HG02798 (cell line): ENCODE measurements at regions not wholly inside any gene's neighbourhood (a gene's known extent, or its start where the extent isn't known, plus 50 kb on each side); places are given as distances from the start of the nearest gene placed in this dataset.
"Not testable (repeated sequence)": the region's sequence is repeated elsewhere in the genome, so short reads cannot be mapped to it uniquely, and the experiment has no call there.

Experiments used
- ATAC-seq: cut with Tn5 transposase; IDR thresholded peaks from one replicate; pipeline ENCODE4 v1.9.1; 2021; ENCODE audit warnings: mild to moderate bottlenecking; ENCODE audit not compliant: unreplicated experiment, poor library complexity

DNA sequence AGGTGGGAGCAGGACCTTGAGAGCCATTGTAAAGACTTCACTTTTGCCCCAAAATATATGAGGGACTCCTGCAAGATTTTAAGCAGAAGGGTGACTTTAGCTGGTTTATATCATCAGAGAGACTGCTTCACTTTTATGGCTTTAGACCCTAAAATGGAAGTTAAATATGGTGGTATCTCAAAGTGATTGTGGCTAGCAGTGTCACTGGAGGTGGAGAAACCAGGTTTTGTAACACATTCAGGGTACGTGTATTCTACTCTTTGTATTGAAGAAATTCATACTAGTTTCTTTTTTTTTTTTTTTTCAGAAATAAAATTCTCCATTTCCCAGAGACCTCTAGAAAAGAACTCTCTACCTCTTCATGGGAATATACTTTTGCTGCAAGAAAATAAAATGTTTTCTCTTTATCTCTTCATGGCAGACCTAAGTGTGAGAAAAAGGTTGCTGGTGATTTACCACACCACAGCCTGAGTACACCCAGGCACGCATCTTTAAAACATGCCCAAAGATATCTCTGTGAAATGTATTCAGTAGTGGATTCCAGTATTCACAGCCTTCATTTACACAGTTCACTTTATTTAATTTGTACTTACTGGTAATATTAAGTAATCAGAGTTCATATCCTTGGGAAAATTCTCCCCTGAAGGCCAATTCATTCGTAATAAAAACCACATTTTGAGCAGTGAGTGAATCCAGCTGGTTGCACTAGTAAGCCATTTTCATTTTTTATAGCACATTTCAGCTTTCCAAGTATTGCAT lies 74.3 kb upstream of the GUCY1A1 start:
- no peak for ATAC-seq

DNA sequence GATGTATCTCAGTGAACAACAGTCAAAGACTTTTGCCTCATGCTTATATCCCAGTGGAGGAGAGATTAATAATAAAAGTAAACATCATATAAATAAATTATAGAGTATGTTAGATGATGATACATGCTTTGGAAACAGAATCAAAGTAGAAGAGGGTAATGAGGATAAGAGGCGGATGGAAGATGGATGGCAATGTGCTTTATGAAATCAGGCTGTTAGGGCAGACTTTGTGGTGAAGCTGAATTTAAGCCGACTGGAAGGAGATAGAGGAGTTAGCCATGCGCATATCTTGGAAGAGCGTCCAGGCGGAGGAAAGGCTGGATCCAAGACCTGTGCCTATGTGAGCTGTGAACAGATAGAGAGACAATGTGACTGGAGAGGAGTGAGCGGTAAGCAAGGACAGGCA lies 74.9 kb upstream of the GUCY1A1 start:
- ATAC-seq: no peak

DNA sequence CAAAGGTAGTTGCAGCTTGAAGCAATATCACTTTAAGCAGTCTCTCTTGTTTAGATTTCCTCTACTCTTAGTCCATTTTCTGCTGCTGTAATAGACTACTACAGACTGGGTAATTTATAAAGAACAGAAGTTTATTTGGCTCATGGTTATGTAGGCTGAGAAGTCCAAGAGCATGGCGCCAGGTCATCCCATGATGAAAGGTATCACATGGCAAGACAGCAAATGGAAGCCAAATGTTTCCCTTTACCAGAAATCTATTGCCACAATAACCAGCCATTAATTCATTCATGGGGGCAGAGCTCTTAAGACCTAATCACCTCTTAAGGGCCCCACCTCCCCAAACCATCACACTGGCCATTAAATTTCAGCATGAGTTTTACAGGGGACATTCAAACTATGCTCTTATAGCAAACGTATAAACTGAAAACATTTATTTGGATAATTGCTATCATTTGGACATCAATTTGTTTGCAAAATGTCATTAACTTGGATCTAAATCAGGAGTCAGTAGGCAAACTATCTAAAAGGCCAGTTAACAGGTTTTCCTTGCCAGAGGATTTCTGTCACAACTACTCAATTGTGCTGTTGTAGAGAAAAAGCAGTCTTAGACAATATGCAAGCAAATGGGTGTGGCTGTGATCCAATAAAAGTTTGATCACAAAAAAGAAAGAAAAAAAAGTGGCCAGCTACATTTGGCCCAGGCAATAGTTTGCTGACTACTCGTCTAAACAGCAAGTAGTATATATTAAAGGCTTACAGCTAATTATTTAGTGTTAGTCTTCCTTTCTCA lies 75.7 kb upstream of the GUCY1A1 start:
- ATAC-seq: no peak

DNA sequence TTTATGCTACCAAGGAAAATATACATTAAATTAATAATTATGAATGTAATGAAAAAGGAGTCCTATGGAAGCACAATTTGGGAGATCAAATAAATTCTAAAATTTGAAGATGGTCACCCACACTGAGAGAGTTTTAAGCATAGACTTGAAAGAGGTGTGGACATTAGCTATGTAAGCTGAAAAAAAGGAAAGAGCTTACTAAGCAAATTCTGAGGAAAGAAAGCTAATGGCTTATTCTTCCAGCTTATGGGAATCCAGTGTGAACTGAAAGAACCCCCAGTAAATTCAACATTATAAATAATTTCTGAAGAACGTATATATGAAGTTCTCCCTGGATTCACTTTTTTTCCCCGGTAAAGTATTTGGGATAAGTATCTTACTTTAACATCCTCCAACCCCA lies 78.2 kb upstream of the GUCY1A1 start:
- no peak for ATAC-seq

DNA sequence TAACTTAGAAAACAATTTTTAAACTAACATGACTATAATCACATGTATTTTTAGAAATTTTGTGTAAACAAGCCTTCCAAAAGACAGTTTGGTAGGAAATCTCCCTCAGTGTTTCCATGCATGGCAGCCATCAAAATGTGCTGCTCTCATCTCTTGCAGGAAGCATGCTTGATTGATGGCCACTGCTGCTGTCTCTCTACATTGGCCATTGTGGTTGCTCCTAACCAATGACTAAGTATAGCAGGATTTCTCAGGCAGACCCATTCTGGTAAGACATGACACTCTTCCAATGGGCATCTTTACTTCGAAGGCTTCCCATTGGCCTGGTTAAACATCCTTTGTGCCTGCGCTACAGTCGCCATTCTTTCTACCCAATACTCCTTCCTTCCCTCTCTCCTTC lies 78.9 kb upstream of the GUCY1A1 start:
- ATAC-seq: no peak

DNA sequence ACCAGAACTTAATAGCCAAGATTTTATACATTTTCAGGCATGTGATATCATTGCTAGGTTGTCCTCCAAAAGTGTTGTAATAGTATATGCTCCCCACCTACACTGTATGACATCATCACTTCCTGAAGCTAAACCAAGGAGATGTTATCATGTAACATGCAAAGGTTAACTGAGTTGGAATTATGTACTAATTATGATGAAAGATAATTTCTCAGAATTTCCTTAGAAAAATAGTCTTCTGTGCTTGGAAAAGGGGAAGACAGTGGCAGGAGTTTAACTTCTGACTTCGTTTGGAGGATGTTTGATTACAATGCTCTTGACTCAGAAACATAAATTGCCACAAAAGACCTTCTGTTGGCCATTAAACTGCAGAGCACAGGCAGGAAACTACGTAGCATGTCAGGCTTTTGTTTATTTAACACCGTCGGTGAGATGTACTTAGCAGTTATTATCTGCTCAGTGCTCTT lies 83.6 kb upstream of the GUCY1A1 start:
- no peak for ATAC-seq

DNA sequence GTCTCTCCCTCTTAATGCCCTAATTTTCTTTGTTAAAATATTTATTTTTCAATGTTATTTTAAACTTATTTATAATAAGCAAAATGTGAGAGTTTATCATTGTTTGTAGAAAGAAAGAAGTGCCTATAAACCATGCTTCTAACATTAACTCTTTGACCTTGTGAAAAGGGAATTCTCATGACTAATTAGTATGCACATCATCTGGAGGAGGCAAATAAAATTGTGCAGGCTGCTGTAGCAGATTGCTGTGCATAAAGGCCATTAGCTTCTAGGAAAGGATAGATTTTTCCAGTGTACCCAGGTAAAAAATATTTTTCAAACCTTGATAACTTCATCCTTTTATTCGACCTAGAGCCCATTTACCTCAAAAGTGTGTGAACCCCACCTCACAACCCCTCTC lies 84.6 kb upstream of the GUCY1A1 start:
- no peak for ATAC-seq

DNA sequence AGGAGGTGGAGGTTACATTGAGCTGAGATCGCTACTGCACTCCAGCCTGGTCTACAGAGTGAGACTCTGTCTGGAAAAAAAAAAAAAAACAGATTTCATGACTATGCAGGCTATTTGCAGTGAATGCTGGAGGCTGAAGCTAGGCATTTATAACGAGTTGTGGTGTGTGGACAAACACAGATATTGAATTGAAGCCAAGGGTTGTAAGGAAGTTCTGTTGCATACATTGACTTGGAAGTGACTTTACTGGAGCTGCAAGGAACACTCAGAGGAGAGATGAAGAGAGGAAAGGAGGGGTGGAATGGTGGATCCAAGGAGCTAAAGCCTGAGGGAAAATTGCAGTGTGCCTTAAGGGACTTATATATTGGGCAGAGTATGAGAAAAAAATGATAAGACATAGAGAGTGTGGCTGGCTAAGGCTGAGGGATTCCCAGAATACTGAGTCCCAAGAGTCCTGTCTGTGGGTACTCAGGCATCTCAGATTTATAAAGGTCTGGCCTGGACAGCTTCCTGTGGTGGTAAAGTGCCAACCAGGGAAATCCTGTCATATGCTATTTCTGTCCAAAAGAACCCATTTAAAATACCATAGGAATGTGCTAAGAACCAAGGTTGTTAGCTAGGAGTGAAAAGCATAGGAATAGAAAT lies 87.8 kb upstream of the GUCY1A1 start:
- no peak for ATAC-seq

DNA sequence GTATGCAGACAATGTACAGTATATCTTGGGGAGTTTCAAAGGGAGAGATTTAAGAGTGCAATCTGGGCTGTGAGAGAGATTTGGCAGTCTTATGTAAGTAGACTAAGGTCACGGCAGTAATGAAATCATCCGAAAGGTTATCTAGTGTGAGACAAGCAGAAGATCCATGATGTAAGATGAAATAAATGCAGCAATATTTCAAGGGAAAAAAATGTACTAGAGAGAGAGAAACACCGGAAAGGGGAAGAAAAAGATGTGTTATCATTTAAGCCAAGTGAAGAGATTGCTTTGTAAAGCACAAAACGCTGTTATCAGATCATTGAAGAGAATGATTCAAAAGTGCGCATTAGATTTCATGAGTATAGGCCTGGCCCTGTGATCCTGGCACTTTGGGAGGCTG lies 88.4 kb upstream of the GUCY1A1 start:
- ATAC-seq: no peak

DNA sequence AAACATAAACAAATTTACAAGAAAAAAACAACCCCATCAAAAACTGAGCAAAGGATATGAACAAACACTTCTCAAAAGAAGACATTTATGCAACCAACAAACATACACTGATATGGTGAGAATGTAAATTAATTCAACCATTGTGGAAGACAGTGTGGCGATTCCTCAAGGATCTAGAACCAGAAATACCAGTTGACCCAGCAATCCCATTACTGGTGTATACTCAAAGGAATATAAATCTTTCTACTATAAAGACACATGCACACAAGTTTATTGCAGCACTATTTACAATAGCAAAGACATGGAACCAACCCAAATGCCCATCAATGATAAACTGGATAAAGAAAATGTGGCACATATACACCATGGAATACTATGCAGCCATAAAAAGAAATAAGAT lies 92.3 kb upstream of the GUCY1A1 start:
- not testable (repeated sequence) for ATAC-seq

DNA sequence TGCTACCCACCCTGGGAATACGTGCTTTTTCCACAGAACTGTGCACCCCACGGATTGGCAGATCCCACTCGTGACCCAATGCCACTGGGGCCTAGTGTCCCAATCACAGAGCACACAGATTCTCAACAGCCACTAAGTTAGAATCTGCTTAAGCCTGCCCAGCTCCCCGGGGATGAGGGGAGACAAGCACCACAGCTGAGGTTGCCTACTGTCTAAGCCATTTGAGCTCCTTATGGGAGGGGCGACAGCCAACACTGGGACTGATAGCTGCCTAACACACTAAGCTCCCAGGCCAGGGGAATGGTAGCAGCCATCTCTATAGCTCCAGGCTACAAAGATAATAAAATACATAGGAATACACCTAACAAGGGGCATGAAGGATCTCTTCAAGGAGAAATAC lies 93.5 kb upstream of the GUCY1A1 start:
- ATAC-seq: no peak

DNA sequence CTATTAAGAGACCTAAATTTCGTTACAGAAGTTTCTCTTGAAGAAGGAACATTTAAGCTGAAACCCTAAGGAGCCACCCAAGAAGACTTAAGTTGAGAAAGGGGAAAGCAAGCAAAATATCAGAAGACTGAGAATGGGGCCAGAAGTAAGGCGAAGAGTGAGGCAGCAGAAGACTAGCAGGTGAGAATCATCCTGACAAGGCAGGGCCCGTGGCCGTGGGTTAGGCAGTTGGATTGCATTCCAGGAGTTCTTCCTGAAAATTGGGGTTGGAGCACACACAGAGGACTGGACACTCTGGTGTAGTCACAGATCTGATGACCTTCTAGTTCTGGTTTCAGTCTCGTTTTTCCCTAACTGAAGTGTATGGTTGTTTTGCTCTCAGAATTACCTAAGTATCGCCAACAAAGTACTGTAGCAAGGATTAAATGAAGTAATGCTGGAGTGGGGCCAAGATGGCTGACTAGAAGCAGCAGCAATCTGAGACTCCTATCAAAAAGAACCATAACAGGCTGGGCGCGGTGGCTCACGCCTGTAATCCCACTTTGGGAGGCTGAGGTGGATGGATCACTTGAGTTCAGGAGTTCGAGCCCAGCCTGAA lies 94.4 kb upstream of the GUCY1A1 start:
- no peak for ATAC-seq

DNA sequence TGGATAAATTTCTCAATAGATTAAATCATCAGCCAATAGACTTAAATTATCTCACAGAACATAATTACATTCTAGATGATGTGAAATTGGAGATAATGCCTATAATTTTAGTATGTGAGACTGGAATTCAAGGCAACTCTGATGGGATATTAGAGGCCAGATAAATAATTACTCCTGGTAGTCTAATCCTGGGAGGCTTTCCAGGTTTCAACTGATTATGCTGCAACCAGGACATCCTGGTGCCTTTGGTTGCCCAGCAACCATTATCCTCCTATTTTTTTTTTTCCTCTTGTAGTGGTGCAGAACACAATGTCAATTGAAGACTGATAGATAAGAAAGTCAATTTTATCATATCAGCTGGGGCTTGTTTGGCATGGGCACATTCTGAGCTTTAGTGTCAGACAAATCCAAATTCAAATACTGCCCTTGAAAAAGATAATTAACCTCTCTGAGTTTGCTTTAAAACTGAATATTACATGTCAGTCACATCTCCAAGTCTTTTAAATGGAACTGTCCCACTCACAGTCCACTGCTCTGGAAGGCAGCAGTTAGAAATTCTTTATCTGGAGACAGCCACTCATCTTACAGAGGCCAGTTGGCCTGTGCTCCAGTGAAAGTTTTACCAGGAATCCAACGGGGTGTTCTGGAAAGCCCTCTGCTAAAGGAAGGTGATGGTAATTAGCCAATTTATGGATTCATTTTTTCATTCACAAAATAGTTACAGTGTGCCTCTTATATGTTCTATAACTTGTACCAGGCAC lies 95.3 kb upstream of the GUCY1A1 start:
- no peak for ATAC-seq

DNA sequence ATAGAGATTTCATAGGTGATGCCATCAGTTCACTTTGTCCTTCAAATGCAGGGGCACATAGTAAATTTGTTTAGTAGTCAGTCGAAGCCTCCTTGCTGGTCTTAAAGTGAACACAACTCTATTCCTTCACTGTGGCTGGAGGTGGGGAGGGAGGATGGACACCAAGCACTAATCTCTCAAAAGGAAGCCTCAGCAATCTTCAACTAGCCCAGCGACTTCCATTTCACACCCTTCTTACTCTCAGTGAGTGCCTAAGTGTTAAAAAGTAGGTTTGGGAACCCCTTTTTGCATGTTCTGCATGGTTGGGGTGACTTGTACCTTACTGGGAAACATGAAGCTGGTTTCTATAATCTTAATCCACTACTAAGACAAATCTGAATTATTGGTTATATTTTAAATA lies 96.0 kb upstream of the GUCY1A1 start:
- no peak for ATAC-seq

DNA sequence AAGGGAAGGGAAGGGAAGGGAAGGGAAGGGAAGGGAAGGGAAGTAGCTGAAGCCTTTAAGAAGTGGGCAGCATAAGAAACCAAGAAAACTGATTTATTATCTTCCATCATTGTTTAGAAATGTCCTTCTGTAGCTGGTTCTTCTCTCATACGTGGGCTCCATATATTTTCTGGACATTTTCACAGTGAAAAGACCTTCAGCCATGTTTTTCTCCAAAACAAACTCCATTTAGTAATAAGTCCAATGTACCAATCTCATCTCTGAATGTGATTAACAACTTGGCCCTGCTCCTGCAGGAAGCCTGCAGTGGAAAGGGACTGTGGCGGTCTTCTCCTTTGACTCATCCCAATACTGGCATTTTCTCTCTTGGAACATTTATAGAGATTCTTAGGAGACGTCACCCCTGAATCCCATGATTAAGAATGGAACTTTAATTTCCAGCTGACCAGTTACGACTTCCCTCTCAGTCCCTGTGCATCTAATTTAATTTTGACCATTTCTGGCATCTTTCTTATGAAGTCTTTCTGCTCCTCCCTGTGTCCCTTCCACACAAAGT lies 96.6 kb upstream of the GUCY1A1 start:
- ATAC-seq: no peak

DNA sequence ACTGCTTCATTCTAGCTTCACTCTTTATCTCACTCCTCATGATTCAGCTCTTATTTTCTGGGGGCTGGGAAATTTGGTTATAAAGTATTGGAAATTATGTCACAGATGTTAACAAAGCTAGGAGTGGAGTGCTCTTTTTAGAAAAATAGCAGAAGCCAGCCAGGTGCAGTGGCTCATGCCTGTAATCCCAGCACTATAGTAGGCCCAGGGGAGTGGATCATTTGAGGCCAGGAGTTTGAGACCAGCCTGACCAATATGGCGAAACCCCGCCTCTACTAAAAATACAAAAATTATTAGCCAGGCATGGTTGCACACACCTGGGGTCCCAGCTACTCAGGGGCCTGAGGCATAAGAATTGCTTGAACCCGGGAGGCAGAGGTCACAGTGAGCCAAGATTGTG lies 97.2 kb upstream of the GUCY1A1 start:
- ATAC-seq: no peak

DNA sequence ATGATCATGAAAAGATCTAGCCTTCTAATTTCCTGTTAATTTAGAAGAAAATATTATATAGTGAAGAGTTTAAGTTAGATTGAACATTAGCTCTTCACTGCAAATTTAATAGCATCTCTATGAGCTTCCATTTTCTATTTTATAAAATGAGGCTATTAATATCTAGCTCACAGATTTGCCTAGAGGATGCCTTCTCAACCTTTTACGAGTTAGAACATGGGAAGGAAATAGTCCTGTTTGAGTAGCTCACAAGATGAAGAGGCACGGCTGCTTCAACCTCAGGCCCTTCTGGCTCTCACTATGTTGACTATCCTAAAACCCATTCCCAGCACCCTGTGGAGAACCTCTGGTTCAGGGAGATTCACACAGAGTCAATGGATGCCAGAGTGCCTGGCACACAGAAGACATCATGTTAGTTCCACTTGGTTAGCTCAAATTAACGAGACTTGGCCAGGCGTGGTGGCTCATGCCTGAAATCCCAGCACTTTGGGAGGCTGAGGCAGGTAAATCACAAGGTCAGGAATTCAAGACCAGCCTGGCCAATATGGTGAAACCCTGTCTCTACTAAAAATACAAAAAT lies 97.9 kb upstream of the GUCY1A1 start:
- no peak for ATAC-seq

DNA sequence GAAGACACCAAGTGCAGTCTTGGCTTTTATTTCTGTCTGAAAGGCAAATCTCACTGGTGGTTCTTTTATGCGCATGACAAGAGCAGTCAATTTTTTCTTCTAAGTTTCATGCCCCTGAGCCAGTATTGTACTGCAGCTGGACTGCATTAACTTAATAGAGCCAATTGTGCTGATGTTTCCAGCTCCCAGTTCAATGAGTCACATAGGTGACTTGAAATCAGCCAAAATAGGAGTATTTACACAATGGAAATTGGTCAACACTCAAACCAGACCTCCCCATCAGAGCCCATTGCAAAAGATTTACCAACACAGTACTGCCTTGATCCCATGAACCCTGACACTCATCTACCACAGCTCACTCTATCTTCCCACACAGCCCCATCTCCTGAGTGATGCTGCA lies 100.3 kb upstream of the GUCY1A1 start:
- no peak for ATAC-seq

DNA sequence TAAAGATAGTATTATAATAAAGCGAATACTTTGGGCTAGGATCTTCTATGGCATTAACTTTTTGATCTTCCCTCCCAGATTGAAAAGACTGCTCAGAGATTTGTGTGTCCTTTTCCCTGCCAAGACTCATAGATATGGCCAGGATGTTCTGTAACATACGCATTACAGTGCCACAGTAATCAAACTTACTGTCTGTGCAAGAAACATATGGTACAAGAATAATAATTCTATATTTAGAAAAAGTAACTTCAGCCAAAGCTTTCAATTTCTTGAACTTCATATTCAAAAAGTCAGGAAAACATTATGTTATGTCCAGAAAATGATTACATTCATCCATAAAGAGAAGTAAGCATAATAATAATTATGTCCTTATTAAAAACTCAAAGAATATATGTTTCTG lies 100.9 kb upstream of the GUCY1A1 start:
- no peak for ATAC-seq

DNA sequence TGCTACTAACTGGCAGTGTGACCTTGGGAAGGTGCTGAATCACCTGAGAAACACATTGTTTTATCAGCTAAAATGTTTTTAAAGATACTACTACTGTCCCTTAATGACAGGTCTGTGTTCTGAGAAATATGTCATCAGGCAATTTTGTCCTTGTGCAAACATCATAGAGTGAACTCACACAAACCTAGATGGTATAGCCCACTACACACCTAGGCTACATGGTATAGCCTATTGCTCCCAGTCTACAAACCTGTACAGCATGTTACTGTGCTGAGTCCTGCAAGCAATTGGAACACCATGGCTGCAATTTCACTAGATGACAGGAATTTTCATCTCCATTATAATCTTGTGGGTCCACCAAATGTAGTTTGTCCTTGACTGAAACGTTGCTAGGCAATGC lies 101.3 kb upstream of the GUCY1A1 start:
- ATAC-seq: no peak
